SK-N-SH (cell line): ENCODE measurements at regions not wholly inside any gene's neighbourhood (a gene's known extent, or its start where the extent isn't known, plus 50 kb on each side); places are given as distances from the start of the nearest gene placed in this dataset.

Experiments used
- NRF1 ChIP-seq: IDR thresholded peaks from 2 replicates; pipeline ENCODE4 v1.6.1; 2012; ENCODE audit warnings: low read depth, mild to moderate bottlenecking, low read length
- POLR2AphosphoS5 ChIP-seq: IDR thresholded peaks from 2 replicates; pipeline ENCODE4 v1.6.1; 2012; ENCODE audit warnings: low read depth, low read length
- SIN3A ChIP-seq: IDR thresholded peaks from 2 replicates; pipeline ENCODE4 v1.6.1; 2012; ENCODE audit warnings: low read depth, mild to moderate bottlenecking, low read length, moderate library complexity, borderline replicate concordance
- ZBTB33 ChIP-seq: IDR thresholded peaks from 2 replicates; pipeline ENCODE4 v1.4.0; 2012; ENCODE audit warnings: low read depth, borderline replicate concordance
- TF ChIP-seq, protein P1 (sequence below): fragments of 200-600 bp; sonication (generic); IDR thresholded peaks from 2 replicates; pipeline ENCODE4 v1.6.1; 2017; ENCODE audit warnings: antibody characterized with exemption, mild to moderate bottlenecking, moderate library complexity

- no peak for TF ChIP-seq ZBTB33
- no peak for TF ChIP-seq POLR2AphosphoS5
- TF ChIP-seq NRF1, result no peak
- no peak for TF ChIP-seq SIN3A
- TF ChIP-seq, protein P1, sequence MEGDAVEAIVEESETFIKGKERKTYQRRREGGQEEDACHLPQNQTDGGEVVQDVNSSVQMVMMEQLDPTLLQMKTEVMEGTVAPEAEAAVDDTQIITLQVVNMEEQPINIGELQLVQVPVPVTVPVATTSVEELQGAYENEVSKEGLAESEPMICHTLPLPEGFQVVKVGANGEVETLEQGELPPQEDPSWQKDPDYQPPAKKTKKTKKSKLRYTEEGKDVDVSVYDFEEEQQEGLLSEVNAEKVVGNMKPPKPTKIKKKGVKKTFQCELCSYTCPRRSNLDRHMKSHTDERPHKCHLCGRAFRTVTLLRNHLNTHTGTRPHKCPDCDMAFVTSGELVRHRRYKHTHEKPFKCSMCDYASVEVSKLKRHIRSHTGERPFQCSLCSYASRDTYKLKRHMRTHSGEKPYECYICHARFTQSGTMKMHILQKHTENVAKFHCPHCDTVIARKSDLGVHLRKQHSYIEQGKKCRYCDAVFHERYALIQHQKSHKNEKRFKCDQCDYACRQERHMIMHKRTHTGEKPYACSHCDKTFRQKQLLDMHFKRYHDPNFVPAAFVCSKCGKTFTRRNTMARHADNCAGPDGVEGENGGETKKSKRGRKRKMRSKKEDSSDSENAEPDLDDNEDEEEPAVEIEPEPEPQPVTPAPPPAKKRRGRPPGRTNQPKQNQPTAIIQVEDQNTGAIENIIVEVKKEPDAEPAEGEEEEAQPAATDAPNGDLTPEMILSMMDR, result no peak
These were observed 90.3 kb downstream of the FAM50B start for GRCh38 chr6:3939368-3939958.
